MM.1S (cell line): ENCODE measurements at regions not wholly inside any gene's neighbourhood (a gene's known extent, or its start where the extent isn't known, plus 50 kb on each side); places are given as distances from the start of the nearest gene placed in this dataset.
"Not testable (repeated sequence)": the region's sequence is repeated elsewhere in the genome, so short reads cannot be mapped to it uniquely, and the experiment has no call there.

Experiments
- DNase-seq: peaks from one replicate; pipeline ENCODE4 v3.0.0-alpha.2; 2015
- H2AFZ ChIP-seq: fragments of 300-600 bp; sonication (generic); 2 replicates; pipeline ENCODE4 v1.6.0; 2016; ENCODE audit warnings: antibody characterized with exemption, low read length
- H3F3A ChIP-seq: fragments of 300-600 bp; sonication (generic); 2 replicates; pipeline ENCODE4 v1.6.1; 2016; ENCODE audit warnings: mild to moderate bottlenecking, antibody characterized with exemption, low read length, moderate library complexity, mixed read lengths; ENCODE audit not compliant: insufficient read depth
- H3K27ac ChIP-seq: fragments of 300-600 bp; sonication (generic); 2 replicates; pipeline ENCODE4 v1.5.1; 2016; ENCODE audit warnings: mild to moderate bottlenecking, low read length
- H3K27me3 ChIP-seq: fragments of 300-600 bp; sonication (generic); replicated peaks from 2 replicates; pipeline ENCODE4 v1.6.0; 2016; ENCODE audit warnings: low read length; ENCODE audit not compliant: insufficient read depth
- H3K36me3 ChIP-seq: fragments of 300-600 bp; sonication (generic); replicated peaks from 2 replicates; pipeline ENCODE4 v1.6.1; 2016; ENCODE audit warnings: mild to moderate bottlenecking, low read length, mixed read lengths; ENCODE audit not compliant: insufficient read depth
- H3K4me1 ChIP-seq: fragments of 300-600 bp; sonication (generic); 2 replicates; pipeline ENCODE4 v1.6.1; 2016; ENCODE audit warnings: low read length, mixed read lengths
- H3K4me2 ChIP-seq: fragments of 300-600 bp; sonication (generic); 2 replicates; pipeline ENCODE4 v1.6.0; 2016; ENCODE audit warnings: low read depth, low read length
- H3K4me3 ChIP-seq: fragments of 300-600 bp; sonication (generic); 2 replicates; pipeline ENCODE4 v1.5.1; 2016; ENCODE audit warnings: low read length, mixed read lengths
- H3K79me2 ChIP-seq: fragments of 300-600 bp; sonication (generic); 2 replicates; pipeline ENCODE4 v1.6.1; 2016; ENCODE audit warnings: mixed run types, low read length, mixed read lengths
- H3K9ac ChIP-seq: fragments of 300-600 bp; sonication (generic); 2 replicates; pipeline ENCODE4 v1.6.1; 2016; ENCODE audit warnings: low read length, mixed read lengths
- H3K9me2 ChIP-seq: fragments of 300-600 bp; sonication (generic); replicated peaks from 2 replicates; pipeline ENCODE4 v1.6.1; 2016; ENCODE audit warnings: mild to moderate bottlenecking, low read length, mixed read lengths; ENCODE audit not compliant: insufficient read depth
- H3K9me3 ChIP-seq: fragments of 300-600 bp; sonication (generic); replicated peaks from 2 replicates; pipeline ENCODE4 v1.6.1; 2016; ENCODE audit warnings: mild to moderate bottlenecking, low read length, mixed read lengths; ENCODE audit not compliant: insufficient read depth
- H4K20me1 ChIP-seq: fragments of 300-600 bp; sonication (generic); 2 replicates; pipeline ENCODE4 v1.6.1; 2016; ENCODE audit warnings: mild to moderate bottlenecking, low read length, moderate library complexity, mixed read lengths; ENCODE audit not compliant: insufficient read depth
- EZH2 ChIP-seq: fragments of 300-600 bp; sonication (generic); optimal IDR thresholded peaks from 2 replicates; pipeline ENCODE3; 2017; ENCODE audit warnings: low read depth, mild to moderate bottlenecking, antibody characterized with exemption, low read length, mixed read lengths
- EZH2phosphoT487 ChIP-seq: fragments of 300-600 bp; sonication (generic); IDR thresholded peaks from 2 replicates; pipeline ENCODE4 v1.6.1; 2018; ENCODE audit warnings: antibody characterized with exemption, low read length
- TF ChIP-seq, protein P1 (sequence below): fragments of 300-600 bp; sonication (generic); IDR thresholded peaks from 2 replicates; pipeline ENCODE4 v1.5.1; 2016; ENCODE audit warnings: antibody characterized with exemption, low read length, mixed read lengths

DNA sequence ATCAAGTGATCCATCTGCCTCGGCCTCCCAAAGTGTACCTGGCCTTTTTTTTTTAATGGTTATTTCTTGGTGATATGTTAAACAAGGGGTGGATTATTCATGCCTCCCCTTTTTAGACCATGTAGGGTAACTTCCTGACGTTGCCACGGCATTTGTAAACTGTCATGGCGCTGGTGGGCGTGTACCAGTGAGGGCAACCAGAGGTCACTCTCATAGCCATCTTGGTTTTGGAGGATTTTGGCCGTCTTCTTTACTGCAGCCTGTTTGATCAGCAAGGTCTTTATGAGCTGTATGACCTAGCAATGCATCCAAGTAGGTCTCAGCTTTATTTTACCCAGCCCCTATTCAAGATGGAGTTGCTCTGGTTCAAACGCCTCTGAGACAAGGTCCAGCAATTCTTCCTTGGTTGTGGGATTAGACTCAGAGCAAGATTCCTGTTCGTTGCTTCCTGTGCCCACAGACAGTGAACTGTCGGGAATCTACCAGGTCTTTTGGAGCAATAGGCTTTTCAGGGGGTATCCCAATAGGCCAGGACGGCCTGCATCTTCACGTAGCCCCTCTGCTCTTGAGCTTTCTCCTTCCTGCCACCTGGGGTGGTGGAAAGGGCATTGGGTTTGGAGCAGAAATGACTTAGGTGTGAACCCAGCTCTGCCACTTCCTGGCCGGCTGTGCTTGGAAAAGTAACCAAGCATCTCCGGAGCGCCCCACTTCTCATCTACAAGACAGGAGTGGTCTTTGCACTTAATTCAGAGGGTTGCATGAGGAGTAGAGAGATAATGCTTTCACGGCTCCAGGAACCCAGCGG, 52.9 kb upstream of the SEC14L1 start:
- Histone ChIP-seq H3K4me1 (peaks cover 55% of the 10 kb centered on the region), H3K27ac (peak overlapping the region; percentile 97; the same call in 1 of the 2 replicates), H3K4me2 (peak overlapping the region; percentile 99), H2AFZ (peak overlapping the region; percentile 77), H3K9ac (peak overlapping the region; percentile 99; the same call in 1 of the 2 replicates), H3K4me3 (peak overlapping the region; percentile 89), H3K27me3 (no peaks in the 10 kb centered on the region), H3K36me3 (peaks cover 4% of the 10 kb centered on the region), H3F3A (peaks cover 69% of the 10 kb centered on the region), H3K9me2 (no peaks in the 10 kb centered on the region), H3K9me3 (no peaks in the 10 kb centered on the region), H4K20me1 (no peaks in the 10 kb centered on the region), H3K79me2 (peaks cover 59% of the 10 kb centered on the region)
- TF ChIP-seq, protein P1, sequence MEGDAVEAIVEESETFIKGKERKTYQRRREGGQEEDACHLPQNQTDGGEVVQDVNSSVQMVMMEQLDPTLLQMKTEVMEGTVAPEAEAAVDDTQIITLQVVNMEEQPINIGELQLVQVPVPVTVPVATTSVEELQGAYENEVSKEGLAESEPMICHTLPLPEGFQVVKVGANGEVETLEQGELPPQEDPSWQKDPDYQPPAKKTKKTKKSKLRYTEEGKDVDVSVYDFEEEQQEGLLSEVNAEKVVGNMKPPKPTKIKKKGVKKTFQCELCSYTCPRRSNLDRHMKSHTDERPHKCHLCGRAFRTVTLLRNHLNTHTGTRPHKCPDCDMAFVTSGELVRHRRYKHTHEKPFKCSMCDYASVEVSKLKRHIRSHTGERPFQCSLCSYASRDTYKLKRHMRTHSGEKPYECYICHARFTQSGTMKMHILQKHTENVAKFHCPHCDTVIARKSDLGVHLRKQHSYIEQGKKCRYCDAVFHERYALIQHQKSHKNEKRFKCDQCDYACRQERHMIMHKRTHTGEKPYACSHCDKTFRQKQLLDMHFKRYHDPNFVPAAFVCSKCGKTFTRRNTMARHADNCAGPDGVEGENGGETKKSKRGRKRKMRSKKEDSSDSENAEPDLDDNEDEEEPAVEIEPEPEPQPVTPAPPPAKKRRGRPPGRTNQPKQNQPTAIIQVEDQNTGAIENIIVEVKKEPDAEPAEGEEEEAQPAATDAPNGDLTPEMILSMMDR, result no peak
- no peak for TF ChIP-seq EZH2phosphoT487
- TF ChIP-seq EZH2, result no peak
- no peak for DNase-seq

DNA sequence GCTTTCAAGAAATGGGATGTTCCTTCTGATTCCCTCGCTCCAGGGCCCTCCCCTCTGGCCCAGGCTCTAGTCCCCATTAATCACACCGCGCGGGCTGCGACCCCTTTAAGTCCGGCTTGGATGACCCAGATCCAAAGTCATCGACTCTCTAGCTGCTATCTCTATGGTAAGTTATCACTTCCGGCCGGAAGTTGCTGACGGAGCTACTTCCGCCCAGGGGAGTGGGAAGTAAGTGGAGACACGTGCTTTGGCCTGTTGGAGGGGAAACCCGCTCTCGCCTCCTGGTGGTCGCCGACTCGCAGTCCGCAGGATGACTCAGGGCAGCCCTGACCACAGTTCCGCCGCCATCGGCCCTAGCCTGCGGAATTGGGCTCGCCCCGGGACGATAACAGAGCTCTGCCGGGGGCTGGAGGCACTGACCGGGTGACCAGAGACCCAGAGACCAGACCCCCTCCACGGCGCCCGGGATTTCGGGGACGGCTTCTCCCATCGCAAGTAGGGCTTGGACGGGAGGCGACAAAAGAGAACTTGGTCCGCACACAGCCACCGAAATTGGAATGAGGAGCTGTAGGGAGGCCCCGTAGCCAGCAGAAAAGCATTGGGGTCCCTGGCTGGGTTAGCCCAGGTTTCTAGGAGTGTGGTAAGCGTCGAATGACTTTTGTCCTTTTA, 52.2 kb upstream of the SEC14L1 start:
- Histone ChIP-seq H3K27me3 (no peaks in the 10 kb centered on the region), H3K4me3 (peak overlapping the region; percentile 89), H3F3A (peaks cover 70% of the 10 kb centered on the region), H3K9me2 (no peaks in the 10 kb centered on the region), H3K27ac (peak overlapping the region; percentile 97), H3K9ac (peak overlapping the region; percentile 99), H3K9me3 (no peaks in the 10 kb centered on the region), H4K20me1 (no peaks in the 10 kb centered on the region), H2AFZ (peak overlapping the region; percentile 77), H3K36me3 (peaks cover 10% of the 10 kb centered on the region), H3K4me1 (peaks cover 56% of the 10 kb centered on the region), H3K79me2 (peaks cover 67% of the 10 kb centered on the region), H3K4me2 (peak overlapping the region; percentile 99)
- peak; percentile 98 for DNase-seq
- TF ChIP-seq EZH2phosphoT487 (no peak), EZH2 (no peak)
- TF ChIP-seq, protein P1, result peak; percentile 55

DNA sequence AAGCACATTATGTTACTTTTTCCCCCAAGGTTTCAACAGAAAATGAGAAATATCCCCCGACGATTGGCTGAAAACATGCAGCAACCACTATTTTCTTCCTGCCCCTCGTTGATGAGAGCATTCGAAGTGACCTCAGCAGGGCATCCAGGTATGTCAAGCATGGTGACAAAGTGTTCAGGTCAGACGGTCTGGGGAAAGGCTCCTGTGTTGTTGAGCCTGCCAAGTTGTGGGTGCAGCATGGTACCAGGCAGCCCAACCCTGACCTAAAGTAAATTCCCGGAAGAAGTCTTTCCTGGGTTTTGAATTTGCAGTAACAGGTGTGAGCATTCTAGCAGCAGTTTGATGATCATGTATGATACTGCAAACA, 51.7 kb upstream of the SEC14L1 start:
- peak overlapping the region; percentile 89 for H3K4me3 ChIP-seq
- no peak overlapping the region for H2AFZ ChIP-seq
- H3F3A ChIP-seq, result peaks cover 70% of the 10 kb centered on the region
- peak overlapping the region; percentile 99 for H3K9ac ChIP-seq
- H3K27ac ChIP-seq, result peak overlapping the region; percentile 97
- no peaks in the 10 kb centered on the region for H4K20me1 ChIP-seq
- DNase-seq, result peak; percentile 35
- no peak for TF ChIP-seq EZH2phosphoT487
- TF ChIP-seq, protein P1, result no peak
- TF ChIP-seq EZH2, result no peak
- no peaks in the 10 kb centered on the region for H3K27me3 ChIP-seq
- H3K9me3 ChIP-seq, result no peaks in the 10 kb centered on the region
- H3K36me3 ChIP-seq, result peaks cover 14% of the 10 kb centered on the region
- H3K4me2 ChIP-seq, result peak overlapping the region; percentile 99
- H3K4me1 ChIP-seq, result peaks cover 57% of the 10 kb centered on the region
- H3K79me2 ChIP-seq, result peaks cover 71% of the 10 kb centered on the region
- no peaks in the 10 kb centered on the region for H3K9me2 ChIP-seq

DNA sequence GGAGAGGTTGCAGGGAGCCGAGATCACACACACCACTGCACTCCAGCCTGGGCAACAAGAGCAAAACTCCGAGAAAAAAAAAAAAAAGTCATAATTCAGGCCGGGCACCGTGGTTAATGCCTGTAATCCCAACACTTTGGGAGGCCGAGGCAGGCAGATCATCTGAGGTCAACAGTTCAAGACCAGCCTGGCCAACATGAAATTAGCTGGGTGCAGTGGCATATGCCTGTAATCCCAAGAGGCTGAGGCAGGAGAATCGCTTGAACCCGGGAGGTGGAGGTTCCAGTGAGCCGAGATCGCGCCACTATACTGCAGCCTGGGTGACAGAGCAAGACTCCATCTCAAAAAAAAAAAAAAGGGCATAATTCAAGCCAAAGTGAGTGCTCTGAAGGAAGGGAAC, 50.8 kb upstream of the SEC14L1 start:
- not testable (repeated sequence) for H4K20me1 ChIP-seq, H3K27me3 ChIP-seq, H3K9me2 ChIP-seq, H3K9me3 ChIP-seq, H2AFZ ChIP-seq, DNase-seq
- H3K79me2 ChIP-seq, result peaks cover 71% of the 10 kb centered on the region
- H3F3A ChIP-seq, result peaks cover 70% of the 10 kb centered on the region
- H3K4me3 ChIP-seq, result peak overlapping the region; percentile 89; the same call in 1 of the 2 replicates
- peak overlapping the region; percentile 97 for H3K27ac ChIP-seq
- peaks cover 58% of the 10 kb centered on the region for H3K4me1 ChIP-seq
- peak overlapping the region; percentile 99; the same call in 1 of the 2 replicates for H3K4me2 ChIP-seq
- peak overlapping the region; percentile 99 for H3K9ac ChIP-seq
- H3K36me3 ChIP-seq, result peaks cover 14% of the 10 kb centered on the region
